GM12878 (cell line): ENCODE measurements at regions not wholly inside any gene's neighbourhood (a gene's known extent, or its start where the extent isn't known, plus 50 kb on each side); places are given as distances from the start of the nearest gene placed in this dataset.

Experiments
- ATAC-seq: fragments of 200-7000 bp; cut with Tn5 transposase; 3 replicates; pipeline ENCODE4 v1.9.1; 2020; ENCODE audit warnings: mild to moderate bottlenecking, moderate library complexity
- BruUV-seq: library from RNA; stranded (reverse); fragments of 400-500 nt; replicated peaks from 2 replicates; lab custom pipeline; 2021; lab: Mats Ljungman, UMichigan
- CTCF ChIA-PET: fragments of 300-600 bp; sonication (Branson Sonifier 250); formaldehyde crosslinking; extraction: SDS; loops from one replicate; lab custom pipeline; 2021; ENCODE audit warnings: inconsistent platforms; lab: Yijun Ruan, JAX
- POLR2A ChIA-PET: fragments of 350-600 bp; formaldehyde crosslinking; extraction: SDS; loops from one replicate; lab custom pipeline; 2021; ENCODE audit warnings: inconsistent platforms; lab: Charles Lee
- RAD21 ChIA-PET: fragments of 300-600 bp; sonication (Branson Sonifier 250); formaldehyde crosslinking; loops from one replicate; lab custom pipeline; 2023; ENCODE audit warnings: antibody characterized with exemption; ENCODE audit not compliant: unreplicated experiment; lab: Charles Lee
- SMC1A ChIA-PET: fragments of 300-600 bp; sonication (Branson Sonifier 250); formaldehyde crosslinking; loops from one replicate; lab custom pipeline; 2023; ENCODE audit not compliant: unreplicated experiment, uncharacterized antibody; lab: Charles Lee
- DNase-seq: peaks from one replicate; pipeline ENCODE4 v3.0.0-alpha.2; 2011; ENCODE audit warnings: low read depth, low spot score
- FAIRE-seq: peaks from 3 replicates; lab custom pipeline; 2011; peaks lifted over from hg19 to GRCh38; lab: Jason Lieb, UNC
- H2AFZ ChIP-seq: 2 replicates; pipeline ENCODE4 v1.6.0; 2011; ENCODE audit warnings: low read depth, low read length, control low read depth; ENCODE audit not compliant: control insufficient read depth
- H3K27ac ChIP-seq: 2 replicates; pipeline ENCODE4 v1.5.1; 2011; ENCODE audit warnings: control low read depth; ENCODE audit not compliant: control insufficient read depth, insufficient read depth
- H3K27me3 ChIP-seq, 2 experiments: replicated peaks in 1 of 2; 2 replicates each; pipeline versions ENCODE4 v1.6.0 to v1.6.1; 2011; ENCODE audit warnings: low read length in 1 of 2; ENCODE audit not compliant: control insufficient read depth in 2 of 2, insufficient read depth in 2 of 2
- H3K36me3 ChIP-seq, 2 experiments: 2 replicates each; pipeline ENCODE4 v1.5.1; 2011; ENCODE audit warnings: low read length in 1 of 2; ENCODE audit not compliant: control insufficient read depth in 2 of 2, insufficient read depth in 2 of 2
- H3K4me1 ChIP-seq: 2 replicates; pipeline ENCODE4 v1.6.1; 2011; ENCODE audit warnings: mild to moderate bottlenecking, low read length, moderate library complexity, mixed read lengths; ENCODE audit not compliant: control insufficient read depth, insufficient read depth
- H3K4me2 ChIP-seq: 2 replicates; pipeline ENCODE4 v1.6.0; 2011; ENCODE audit warnings: control low read depth; ENCODE audit not compliant: control insufficient read depth, insufficient read depth
- H3K4me3 ChIP-seq: fragments of 200-600 bp; sonication (generic); 2 replicates; pipeline ENCODE4 v1.5.1; 2016
- H3K79me2 ChIP-seq: 2 replicates; pipeline ENCODE4 v1.6.0; 2011; ENCODE audit warnings: low read length; ENCODE audit not compliant: control insufficient read depth, insufficient read depth
- H3K9ac ChIP-seq: 2 replicates; pipeline ENCODE4 v1.8.0; 2011; ENCODE audit warnings: low read length, control low read depth, mixed read lengths; ENCODE audit not compliant: control insufficient read depth, insufficient read depth
- H3K9me3 ChIP-seq: replicated peaks from 3 replicates; pipeline ENCODE4 v1.5.1; 2011; ENCODE audit warnings: mild to moderate bottlenecking, low read length; ENCODE audit not compliant: control insufficient read depth, insufficient read depth
- H4K20me1 ChIP-seq: 2 replicates; pipeline ENCODE4 v1.6.0; 2011; ENCODE audit not compliant: control insufficient read depth, insufficient read depth
- BACH1 ChIP-seq: fragments of 450-650 bp; IDR thresholded peaks from 2 replicates; pipeline ENCODE4 v1.6.1; 2017; ENCODE audit warnings: mild to moderate bottlenecking, borderline replicate concordance
- CREM ChIP-seq: IDR thresholded peaks from 2 replicates; pipeline ENCODE4 v1.6.1; 2014; ENCODE audit warnings: antibody characterized with exemption, low read depth
- E2F4 ChIP-seq: IDR thresholded peaks from 2 replicates; pipeline ENCODE4 v1.6.1; 2012; ENCODE audit warnings: low read depth, low read length, improper control_type of control experiment
- E4F1 ChIP-seq: fragments of 450-650 bp; IDR thresholded peaks from 2 replicates; pipeline ENCODE4 v1.6.1; 2018; ENCODE audit warnings: borderline replicate concordance, mild to moderate bottlenecking; ENCODE audit not compliant: partially characterized antibody
- FOXK2 ChIP-seq: fragments of 450-650 bp; IDR thresholded peaks from 2 replicates; pipeline ENCODE4 v1.6.1; 2017; ENCODE audit warnings: mild to moderate bottlenecking, moderate library complexity
- HCFC1 ChIP-seq: fragments of 150-350 bp; IDR thresholded peaks from 2 replicates; pipeline ENCODE4 v1.6.1; 2014; ENCODE audit warnings: low read length
- IRF4 ChIP-seq: IDR thresholded peaks from 2 replicates; pipeline ENCODE4 v1.6.1; 2011; ENCODE audit warnings: low read depth, low read length
- NBN ChIP-seq: fragments of 450-650 bp; IDR thresholded peaks from 2 replicates; pipeline ENCODE4 v1.6.1; 2016
- NR2F1 ChIP-seq: fragments of 450-650 bp; conservative IDR thresholded peaks from 2 replicates; pipeline ENCODE4 v1.6.1; 2017; ENCODE audit warnings: mild to moderate bottlenecking
- RAD51 ChIP-seq: fragments of 450-650 bp; IDR thresholded peaks from 2 replicates; pipeline ENCODE4 v1.6.1; 2016; ENCODE audit warnings: moderate library complexity, mild to moderate bottlenecking, inconsistent platforms
- YBX1 ChIP-seq: fragments of 450-650 bp; IDR thresholded peaks from 2 replicates; pipeline ENCODE4 v1.6.1; 2016; ENCODE audit warnings: antibody characterized with exemption
- YY1 ChIP-seq: IDR thresholded peaks from 2 replicates; pipeline ENCODE4 v1.6.1; 2011; ENCODE audit warnings: low read depth, mild to moderate bottlenecking, low read length
- ZBTB11 ChIP-seq: fragments of 450-650 bp; formaldehyde crosslinking; IDR thresholded peaks from 2 replicates; pipeline ENCODE4 v1.5.0; 2022; ENCODE audit warnings: mild to moderate bottlenecking, missing genetic modification characterization
- ZNF24 ChIP-seq: fragments of 450-650 bp; IDR thresholded peaks from 2 replicates; pipeline ENCODE4 v1.6.1; 2017; ENCODE audit warnings: antibody characterized with exemption, mild to moderate bottlenecking
- WGBS: methylation state at CpG from one replicate; pipeline ENCODE4 v1.1.6; 2016; ENCODE audit warnings: low lambda C conversion rate; ENCODE audit not compliant: insufficient replicate concordance, insufficient coverage; ENCODE audit errors: missing lambda C conversion rate; 5-methylcytosine and 5-hydroxymethylcytosine counted together
- in situ Hi-C: fragments of 300-500 bp; cut with MboI; formaldehyde crosslinking; loops from 9 replicates; pipeline ENCODE4 v1.14.3; 2018; ENCODE audit warnings: mixed read lengths
- intact Hi-C: fragments of 100-400 bp; cut with micrococcal nuclease; formaldehyde crosslinking; loops from one replicate; pipeline ENCODE4 v1.14.2; 2022; ENCODE audit not compliant: unreplicated experiment
- TF ChIP-seq, protein P1 (sequence below): fragments of 450-650 bp; IDR thresholded peaks from 2 replicates; pipeline ENCODE4 v1.6.1; 2017; ENCODE audit warnings: mild to moderate bottlenecking, moderate library complexity

DNA sequence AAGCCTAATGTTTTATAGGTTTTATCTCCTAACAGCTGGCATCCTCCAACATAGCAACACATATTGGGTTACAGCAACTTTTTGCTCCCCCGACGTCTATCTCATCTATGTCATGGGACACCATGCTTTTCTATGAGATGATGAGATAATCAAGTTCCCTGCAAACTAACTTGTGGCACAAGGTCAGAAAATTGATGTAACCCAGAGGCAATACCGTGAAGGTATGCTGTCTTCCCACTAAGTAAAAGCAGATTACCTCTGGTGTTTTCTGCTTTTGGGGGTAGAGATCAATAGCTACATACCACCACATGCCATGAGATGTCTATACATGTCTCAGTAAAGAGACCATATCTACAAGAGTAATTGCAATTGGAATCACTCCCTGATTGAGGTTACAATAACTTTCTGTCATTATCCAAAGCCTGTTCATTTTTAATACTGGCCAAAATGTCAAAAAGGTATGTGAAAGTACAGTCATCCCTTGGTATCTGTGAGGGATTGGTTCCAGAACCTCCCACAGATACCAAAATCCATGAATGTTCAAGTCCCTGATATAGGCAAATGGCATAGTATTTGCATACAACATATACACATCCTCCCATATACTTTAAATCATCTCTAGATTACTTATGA is 131.3 kb downstream of the CYSLTR2 start:
- POLR2A ChIA-PET = no interaction called here
- no TSS peak for BruUV-seq
- H2AFZ ChIP-seq = no peak overlapping the region
- no peak overlapping the region for H3K9ac ChIP-seq
- 55% methylated on average over 3 of the region's 3 CpGs for WGBS
- H3K36me3 ChIP-seq = no peaks in the 10 kb centered on the region
- H4K20me1 ChIP-seq = no peaks in the 10 kb centered on the region
- intact Hi-C loops (no loop called here), in situ Hi-C loops (no loop called here)
- H3K27me3 ChIP-seq = no peaks in the 10 kb centered on the region; a peak in 1 of 4 replicates
- ATAC-seq (no peak), DNase-seq (no peak), FAIRE-seq (no peak)
- H3K9me3 ChIP-seq = peaks cover 4% of the 10 kb centered on the region; the same call in 2 of the 3 replicates
- H3K4me1 ChIP-seq = no peaks in the 10 kb centered on the region
- no peak overlapping the region for H3K27ac ChIP-seq
- SMC1A ChIA-PET = interaction anchor here (1.0 kb wide), 1 partner anchor 29 kb away, joined by 3 read pairs; no protein-coding TSS in a partner anchor
- no peak overlapping the region for H3K4me3 ChIP-seq
- RAD21 ChIA-PET = no interaction called here
- no peak overlapping the region for H3K4me2 ChIP-seq
- no peaks in the 10 kb centered on the region for H3K79me2 ChIP-seq
- CTCF ChIA-PET = no interaction called here
- no peak for TF ChIP-seq IRF4
- no peak for TF ChIP-seq NR2F1
- no peak for TF ChIP-seq ZBTB11 (CRISPR knock-in tag)
- TF ChIP-seq RAD51 = no peak
- no peak for TF ChIP-seq CREM
- no peak for TF ChIP-seq ZNF24
- TF ChIP-seq YBX1 = no peak
- TF ChIP-seq YY1 = no peak
- TF ChIP-seq HCFC1 = no peak
- no peak for TF ChIP-seq E4F1
- TF ChIP-seq E2F4 = no peak
- TF ChIP-seq NBN = no peak
- no peak for TF ChIP-seq BACH1
- TF ChIP-seq, protein P1, sequence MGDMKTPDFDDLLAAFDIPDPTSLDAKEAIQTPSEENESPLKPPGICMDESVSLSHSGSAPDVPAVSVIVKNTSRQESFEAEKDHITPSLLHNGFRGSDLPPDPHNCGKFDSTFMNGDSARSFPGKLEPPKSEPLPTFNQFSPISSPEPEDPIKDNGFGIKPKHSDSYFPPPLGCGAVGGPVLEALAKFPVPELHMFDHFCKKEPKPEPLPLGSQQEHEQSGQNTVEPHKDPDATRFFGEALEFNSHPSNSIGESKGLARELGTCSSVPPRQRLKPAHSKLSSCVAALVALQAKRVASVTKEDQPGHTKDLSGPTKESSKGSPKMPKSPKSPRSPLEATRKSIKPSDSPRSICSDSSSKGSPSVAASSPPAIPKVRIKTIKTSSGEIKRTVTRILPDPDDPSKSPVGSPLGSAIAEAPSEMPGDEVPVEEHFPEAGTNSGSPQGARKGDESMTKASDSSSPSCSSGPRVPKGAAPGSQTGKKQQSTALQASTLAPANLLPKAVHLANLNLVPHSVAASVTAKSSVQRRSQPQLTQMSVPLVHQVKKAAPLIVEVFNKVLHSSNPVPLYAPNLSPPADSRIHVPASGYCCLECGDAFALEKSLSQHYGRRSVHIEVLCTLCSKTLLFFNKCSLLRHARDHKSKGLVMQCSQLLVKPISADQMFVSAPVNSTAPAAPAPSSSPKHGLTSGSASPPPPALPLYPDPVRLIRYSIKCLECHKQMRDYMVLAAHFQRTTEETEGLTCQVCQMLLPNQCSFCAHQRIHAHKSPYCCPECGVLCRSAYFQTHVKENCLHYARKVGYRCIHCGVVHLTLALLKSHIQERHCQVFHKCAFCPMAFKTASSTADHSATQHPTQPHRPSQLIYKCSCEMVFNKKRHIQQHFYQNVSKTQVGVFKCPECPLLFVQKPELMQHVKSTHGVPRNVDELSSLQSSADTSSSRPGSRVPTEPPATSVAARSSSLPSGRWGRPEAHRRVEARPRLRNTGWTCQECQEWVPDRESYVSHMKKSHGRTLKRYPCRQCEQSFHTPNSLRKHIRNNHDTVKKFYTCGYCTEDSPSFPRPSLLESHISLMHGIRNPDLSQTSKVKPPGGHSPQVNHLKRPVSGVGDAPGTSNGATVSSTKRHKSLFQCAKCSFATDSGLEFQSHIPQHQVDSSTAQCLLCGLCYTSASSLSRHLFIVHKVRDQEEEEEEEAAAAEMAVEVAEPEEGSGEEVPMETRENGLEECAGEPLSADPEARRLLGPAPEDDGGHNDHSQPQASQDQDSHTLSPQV = no peak
- no peak for TF ChIP-seq FOXK2
